Thyroid gland (tissue), 4 donors: ENCODE measurements at regions not wholly inside any gene's neighbourhood (a gene's known extent, or its start where the extent isn't known, plus 50 kb on each side); places are given as distances from the start of the nearest gene placed in this dataset.

Experiments used
- POLR2A ChIP-seq, 2 donors: fragments of 450-650 bp; IDR thresholded peaks; one replicate each; pipeline ENCODE4 v1.6.1; 2017; ENCODE audit warnings: antibody characterized with exemption in 2 of 2, mild to moderate bottlenecking in 2 of 2, moderate library complexity in 1 of 2
- TF ChIP-seq, protein P1 (sequence below), 6 experiments: fragments of 200-600 bp in 3 of 6; fragments of 450-650 bp in 3 of 6; sonication (generic) in 3 of 6; IDR thresholded peaks; one replicate each; pipeline ENCODE4 v1.5.1; 2016 to 2019; ENCODE audit warnings: antibody characterized with exemption in 6 of 6, mild to moderate bottlenecking in 2 of 6, inconsistent platforms in 1 of 6, moderate library complexity in 1 of 6

DNA sequence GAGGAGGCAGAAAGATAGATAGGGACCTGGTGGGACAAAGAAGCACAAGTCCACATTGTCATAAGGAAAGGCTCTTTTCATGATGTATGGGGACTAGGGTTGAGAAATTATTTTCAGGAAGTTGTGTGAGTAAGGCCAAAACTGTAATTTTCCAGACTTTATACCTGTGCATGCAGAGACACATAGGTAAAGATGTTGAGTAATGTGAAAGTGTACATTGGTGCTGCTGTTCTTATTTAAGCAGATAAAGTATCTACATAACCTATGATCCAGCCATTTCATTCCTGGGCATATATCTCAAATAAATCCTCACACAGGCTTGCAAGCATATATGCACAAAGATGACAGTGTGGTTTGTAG, 332.2 kb downstream of the DUSP6 start:
- TF ChIP-seq, protein P1, sequence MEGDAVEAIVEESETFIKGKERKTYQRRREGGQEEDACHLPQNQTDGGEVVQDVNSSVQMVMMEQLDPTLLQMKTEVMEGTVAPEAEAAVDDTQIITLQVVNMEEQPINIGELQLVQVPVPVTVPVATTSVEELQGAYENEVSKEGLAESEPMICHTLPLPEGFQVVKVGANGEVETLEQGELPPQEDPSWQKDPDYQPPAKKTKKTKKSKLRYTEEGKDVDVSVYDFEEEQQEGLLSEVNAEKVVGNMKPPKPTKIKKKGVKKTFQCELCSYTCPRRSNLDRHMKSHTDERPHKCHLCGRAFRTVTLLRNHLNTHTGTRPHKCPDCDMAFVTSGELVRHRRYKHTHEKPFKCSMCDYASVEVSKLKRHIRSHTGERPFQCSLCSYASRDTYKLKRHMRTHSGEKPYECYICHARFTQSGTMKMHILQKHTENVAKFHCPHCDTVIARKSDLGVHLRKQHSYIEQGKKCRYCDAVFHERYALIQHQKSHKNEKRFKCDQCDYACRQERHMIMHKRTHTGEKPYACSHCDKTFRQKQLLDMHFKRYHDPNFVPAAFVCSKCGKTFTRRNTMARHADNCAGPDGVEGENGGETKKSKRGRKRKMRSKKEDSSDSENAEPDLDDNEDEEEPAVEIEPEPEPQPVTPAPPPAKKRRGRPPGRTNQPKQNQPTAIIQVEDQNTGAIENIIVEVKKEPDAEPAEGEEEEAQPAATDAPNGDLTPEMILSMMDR (IDR thresholded peaks at IDR 0.05): no peak
- TF ChIP-seq POLR2A (IDR thresholded peaks at IDR 0.05): no peak
